GM12873 (cell line): ENCODE measurements at regions not wholly inside any gene's neighbourhood (a gene's known extent, or its start where the extent isn't known, plus 50 kb on each side); places are given as distances from the start of the nearest gene placed in this dataset.

Experiments used
- CTCF ChIP-seq: IDR thresholded peaks from 2 replicates; pipeline ENCODE4 v1.5.1; 2012; ENCODE audit warnings: low read depth, mild to moderate bottlenecking, moderate library complexity, low read length, control low read depth; ENCODE audit not compliant: insufficient read depth; ENCODE audit errors: missing control alignments

GRCh38 chr17:73792994-73793393 is 148.7 kb upstream of the SDK2 start:
- TF ChIP-seq CTCF, result no peak

GRCh38 chr17:73794336-73794735 is 150.1 kb upstream of the SDK2 start:
- TF ChIP-seq CTCF, result no peak

- no peak for TF ChIP-seq CTCF
Observed at GRCh38 chr17:73795730-73796129, 151.5 kb upstream of the SDK2 start.

- TF ChIP-seq CTCF, result no peak
Observed at GRCh38 chr17:73797594-73798110, 153.4 kb upstream of the SDK2 start.

GRCh38 chr17:73798111-73798748 is 154.0 kb upstream of the SDK2 start:
- no peak for TF ChIP-seq CTCF

GRCh38 chr17:73799096-73799495 is 154.9 kb upstream of the SDK2 start:
- no peak for TF ChIP-seq CTCF

- TF ChIP-seq CTCF, result no peak
Observed at GRCh38 chr17:73799781-73800627, 155.8 kb upstream of the SDK2 start.
